Loucy (cell line): ENCODE measurements at regions not wholly inside any gene's neighbourhood (a gene's known extent, or its start where the extent isn't known, plus 50 kb on each side); places are given as distances from the start of the nearest gene placed in this dataset.
"Not testable (repeated sequence)": the region's sequence is repeated elsewhere in the genome, so short reads cannot be mapped to it uniquely, and the experiment has no call there.

ENCODE experiments used
- H2AFZ ChIP-seq: fragments of 200-600 bp; sonication (generic); 2 replicates; pipeline ENCODE4 v1.6.0; 2016; ENCODE audit warnings: antibody characterized with exemption, mild to moderate bottlenecking, low read length, moderate library complexity
- H3F3A ChIP-seq: fragments of 200-600 bp; 2 replicates; pipeline ENCODE4 v1.6.0; 2016; ENCODE audit warnings: antibody characterized with exemption, low read depth, mild to moderate bottlenecking
- H3K27me3 ChIP-seq: fragments of 200-600 bp; sonication (generic); 2 replicates; pipeline ENCODE4 v1.6.1; 2014; ENCODE audit warnings: low read length, mild to moderate bottlenecking; ENCODE audit not compliant: insufficient read depth, poor library complexity, severe bottlenecking
- H3K36me3 ChIP-seq: fragments of 200-600 bp; sonication (generic); 2 replicates; pipeline ENCODE4 v1.6.1; 2016; ENCODE audit warnings: low read length; ENCODE audit not compliant: insufficient read depth
- H3K4me1 ChIP-seq: fragments of 200-600 bp; sonication (generic); 2 replicates; pipeline ENCODE4 v1.5.1; 2014; ENCODE audit warnings: low read length, mild to moderate bottlenecking; ENCODE audit not compliant: insufficient read depth, poor library complexity, severe bottlenecking
- H3K4me2 ChIP-seq: fragments of 200-600 bp; sonication (generic); 2 replicates; pipeline ENCODE4 v1.6.0; 2014; ENCODE audit warnings: antibody characterized with exemption, low read length, low read depth, mild to moderate bottlenecking; ENCODE audit not compliant: poor library complexity, severe bottlenecking
- H3K4me3 ChIP-seq: fragments of 200-600 bp; sonication (generic); 2 replicates; pipeline ENCODE4 v1.5.1; 2014; ENCODE audit warnings: low read length, mild to moderate bottlenecking, mixed read lengths; ENCODE audit not compliant: poor library complexity, severe bottlenecking
- H3K79me2 ChIP-seq: fragments of 200-600 bp; sonication (generic); 2 replicates; pipeline ENCODE4 v1.6.1; 2014; ENCODE audit warnings: low read length; ENCODE audit not compliant: insufficient read depth
- H3K9ac ChIP-seq: fragments of 200-600 bp; sonication (generic); 2 replicates; pipeline ENCODE4 v1.6.0; 2014; ENCODE audit warnings: mild to moderate bottlenecking, low read depth, low read length, moderate library complexity; ENCODE audit not compliant: poor library complexity, severe bottlenecking
- H3K9me2 ChIP-seq: fragments of 200-600 bp; sonication (generic); replicated peaks from 2 replicates; pipeline ENCODE4 v1.6.1; 2016; ENCODE audit warnings: low read depth, low read length, mixed read lengths
- H3K9me3 ChIP-seq: fragments of 200-600 bp; sonication (generic); 2 replicates; pipeline ENCODE4 v1.6.1; 2014; ENCODE audit warnings: mild to moderate bottlenecking, antibody characterized with exemption, low read length, low read depth; ENCODE audit not compliant: insufficient read depth
- H4K20me1 ChIP-seq: fragments of 200-600 bp; sonication (generic); 2 replicates; pipeline ENCODE4 v1.6.0; 2014; ENCODE audit warnings: antibody characterized with exemption, low read length, mild to moderate bottlenecking; ENCODE audit not compliant: insufficient read depth, poor library complexity, severe bottlenecking
- CTCF ChIP-seq: fragments of 200-600 bp; sonication (generic); conservative IDR thresholded peaks from 2 replicates; pipeline ENCODE4 v1.5.1; 2014; ENCODE audit warnings: mild to moderate bottlenecking, antibody characterized with exemption, low read length
- EZH2phosphoT487 ChIP-seq: fragments of 200-600 bp; IDR thresholded peaks from 2 replicates; pipeline ENCODE4 v1.6.1; 2018; ENCODE audit warnings: antibody characterized with exemption, mild to moderate bottlenecking, moderate library complexity, borderline replicate concordance

- no peaks in the 10 kb centered on the region for H3K9me2 ChIP-seq
- no peak overlapping the region for H3K4me3 ChIP-seq
- no peaks in the 10 kb centered on the region for H3K36me3 ChIP-seq
- H3K9me3 ChIP-seq, result no peaks in the 10 kb centered on the region
- H2AFZ ChIP-seq, result no peak overlapping the region
- H3K4me1 ChIP-seq, result no peaks in the 10 kb centered on the region
- no peaks in the 10 kb centered on the region for H3F3A ChIP-seq
- no peaks in the 10 kb centered on the region for H3K27me3 ChIP-seq
- H3K9ac ChIP-seq, result no peak overlapping the region
- no peak for TF ChIP-seq CTCF
- TF ChIP-seq EZH2phosphoT487, result no peak
- H3K4me2 ChIP-seq, result no peak overlapping the region
- H3K79me2 ChIP-seq, result no peaks in the 10 kb centered on the region
- H4K20me1 ChIP-seq, result no peaks in the 10 kb centered on the region
These were observed 72.1 kb downstream of the TMEM212 start for GRCh38 chr3:171915275-171915674.

GRCh38 chr3:171916888-171917287 lies 73.7 kb downstream of the TMEM212 start:
- Histone ChIP-seq H3K79me2 (no peaks in the 10 kb centered on the region), H3F3A (no peaks in the 10 kb centered on the region), H3K9ac (no peak overlapping the region), H4K20me1 (no peaks in the 10 kb centered on the region), H3K4me2 (no peak overlapping the region), H3K4me1 (no peaks in the 10 kb centered on the region), H3K9me3 (no peaks in the 10 kb centered on the region), H3K9me2 (no peaks in the 10 kb centered on the region), H3K36me3 (no peaks in the 10 kb centered on the region), H3K27me3 (no peaks in the 10 kb centered on the region), H2AFZ (no peak overlapping the region), H3K4me3 (no peak overlapping the region)
- TF ChIP-seq CTCF (no peak), EZH2phosphoT487 (no peak)

GRCh38 chr3:171922629-171923028 lies 79.5 kb downstream of the TMEM212 start:
- H3K79me2 ChIP-seq, result not testable (repeated sequence)

GRCh38 chr3:171923668-171924067 lies 80.5 kb downstream of the TMEM212 start:
- not testable (repeated sequence) for H3K79me2 ChIP-seq, H2AFZ ChIP-seq, H3K36me3 ChIP-seq, H3K4me2 ChIP-seq, H3K9me3 ChIP-seq, H3K4me3 ChIP-seq, H3K9ac ChIP-seq, H3K4me1 ChIP-seq, H3F3A ChIP-seq, H3K9me2 ChIP-seq, H3K27me3 ChIP-seq, H4K20me1 ChIP-seq

More at GRCh38 chr3:171922629-171923028, 79.5 kb downstream of the TMEM212 start:
- not testable (repeated sequence) for H3K4me1 ChIP-seq, H3K9me3 ChIP-seq, H3K9me2 ChIP-seq, H3K27me3 ChIP-seq, H3K9ac ChIP-seq, H4K20me1 ChIP-seq, H3K4me2 ChIP-seq, H3K4me3 ChIP-seq, H3F3A ChIP-seq, H3K36me3 ChIP-seq, H2AFZ ChIP-seq

GRCh38 chr3:171924864-171925263 lies 81.7 kb downstream of the TMEM212 start:
- H3K4me2 ChIP-seq, H3K9me2 ChIP-seq, H3K4me3 ChIP-seq, H3K36me3 ChIP-seq, H3K9ac ChIP-seq, H3K27me3 ChIP-seq, H2AFZ ChIP-seq, H3K4me1 ChIP-seq, H4K20me1 ChIP-seq, H3K79me2 ChIP-seq, H3F3A ChIP-seq, H3K9me3 ChIP-seq: not testable (repeated sequence)
